Colonic mucosa (tissue), 4 donors: ENCODE measurements at regions not wholly inside any gene's neighbourhood (a gene's known extent, or its start where the extent isn't known, plus 50 kb on each side); places are given as distances from the start of the nearest gene placed in this dataset.

ENCODE experiments used
- DNase-seq: peaks from one replicate; pipeline ENCODE4 v3.0.0-alpha.2; 2020
- H3K27ac ChIP-seq: fragments of 200-600 bp; one replicate; pipeline ENCODE4 v1.8.0; 2021
- H3K27me3 ChIP-seq: fragments of 200-600 bp; one replicate; pipeline ENCODE4 v1.8.0; 2021
- H3K36me3 ChIP-seq: fragments of 200-600 bp; one replicate; pipeline ENCODE4 v1.8.0; 2021
- H3K4me1 ChIP-seq: fragments of 200-600 bp; one replicate; pipeline ENCODE4 v1.8.0; 2021; ENCODE audit warnings: mild to moderate bottlenecking
- H3K4me3 ChIP-seq: fragments of 200-600 bp; one replicate; pipeline ENCODE4 v1.8.0; 2021
- H3K9ac ChIP-seq, 2 donors: one replicate each; pipeline ENCODE4 v1.7.0; 2013; ENCODE audit warnings: control low read depth in 2 of 2, low read depth in 2 of 2, low read length in 2 of 2
- H3K9me3 ChIP-seq: fragments of 200-600 bp; one replicate; pipeline ENCODE4 v1.8.0; 2021
- CTCF ChIP-seq: fragments of 200-600 bp; IDR thresholded peaks from one replicate; pipeline ENCODE4 v1.8.0; 2022; ENCODE audit warnings: antibody characterized with exemption, mild to moderate bottlenecking
- intact Hi-C: fragments of 100-400 bp; cut with DNase I; formaldehyde crosslinking; loops from one replicate; pipeline ENCODE4 v1.14.1; 2022
- donor health status: healthy.
- donor health status: DM: no; HTN: no; CAD: no.
- donor health status: DM: no; HTN: no; CAD: no.

DNA sequence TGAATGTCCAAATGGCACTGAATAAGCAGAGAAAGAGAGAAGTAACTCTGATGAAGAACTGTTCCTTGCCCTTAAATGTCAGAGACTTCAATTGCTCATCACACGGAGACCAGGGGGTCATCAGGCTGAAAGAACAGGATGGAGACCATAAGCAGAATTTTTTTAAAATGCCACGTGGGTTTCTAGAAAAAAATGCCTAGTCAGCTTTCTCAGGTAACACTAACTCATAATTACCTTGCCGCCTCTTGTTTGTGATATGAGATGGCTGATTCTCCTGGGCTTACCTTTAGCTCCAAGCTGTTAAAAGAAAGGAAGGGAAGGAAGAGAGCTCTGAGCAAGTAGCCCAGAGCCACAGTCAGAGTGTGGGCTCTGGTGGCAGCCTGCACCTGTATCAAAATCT lies 372.0 kb downstream of the GPAM start:
- TF ChIP-seq CTCF = no peak
- no peak overlapping the region for H3K27ac ChIP-seq

GRCh38 chr10:111820471-111820870 lies 363.1 kb downstream of the GPAM start:
- intact Hi-C loops = no loop called here
- Histone ChIP-seq H3K9ac (no peak overlapping the region), H3K9me3 (no peaks in the 10 kb centered on the region)

More for the DNA sequence above, 372.0 kb downstream of the GPAM start:
- Histone ChIP-seq H3K4me3 (no peak overlapping the region), H3K36me3 (no peaks in the 10 kb centered on the region), H3K9ac (no peak overlapping the region), H3K4me1 (no peaks in the 10 kb centered on the region), H3K9me3 (no peaks in the 10 kb centered on the region), H3K27me3 (no peaks in the 10 kb centered on the region)
- intact Hi-C loops = no loop called here
- no peak for DNase-seq

DNA sequence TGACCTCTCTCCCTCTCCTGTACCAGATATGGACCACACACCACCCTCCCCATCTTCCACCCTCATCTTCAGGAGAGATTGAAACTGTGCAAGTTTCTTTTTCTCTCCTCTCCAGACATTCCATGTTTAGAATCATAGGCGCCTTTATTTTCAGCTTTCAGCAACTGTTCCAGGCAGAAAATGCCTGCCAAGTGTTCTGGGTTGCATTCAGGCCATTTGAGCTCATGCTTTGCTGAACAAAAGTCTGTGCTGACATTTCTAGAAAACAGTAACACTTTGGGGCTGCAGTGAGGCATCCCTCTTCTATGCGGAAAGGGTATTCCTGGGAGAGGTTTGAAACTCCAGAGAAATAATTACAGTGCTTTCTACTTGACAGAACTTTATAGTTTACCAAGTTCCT lies 361.7 kb downstream of the GPAM start:
- Histone ChIP-seq H3K4me3 (no peak overlapping the region), H3K27ac (no peak overlapping the region), H3K4me1 (no peaks in the 10 kb centered on the region), H3K9ac (no peak overlapping the region), H3K9me3 (no peaks in the 10 kb centered on the region), H3K36me3 (no peaks in the 10 kb centered on the region), H3K27me3 (no peaks in the 10 kb centered on the region)
- TF ChIP-seq CTCF = no peak
- intact Hi-C loops = no loop called here
- no peak for DNase-seq

More at GRCh38 chr10:111820471-111820870, 363.1 kb downstream of the GPAM start:
- Histone ChIP-seq H3K4me3 (no peak overlapping the region), H3K27ac (no peak overlapping the region), H3K36me3 (no peaks in the 10 kb centered on the region), H3K27me3 (no peaks in the 10 kb centered on the region), H3K4me1 (no peaks in the 10 kb centered on the region)
- TF ChIP-seq CTCF = no peak
- no peak for DNase-seq

- H3K27ac ChIP-seq = no peak overlapping the region
- no peaks in the 10 kb centered on the region for H3K27me3 ChIP-seq
- H3K9me3 ChIP-seq = no peaks in the 10 kb centered on the region
- H3K4me3 ChIP-seq = no peak overlapping the region
- TF ChIP-seq CTCF = no peak
- H3K9ac ChIP-seq = no peak overlapping the region
- no peaks in the 10 kb centered on the region for H3K4me1 ChIP-seq
- intact Hi-C loops = no loop called here
- no peak for DNase-seq
- no peaks in the 10 kb centered on the region for H3K36me3 ChIP-seq
Observed at GRCh38 chr10:111822661-111823060, 360.9 kb downstream of the GPAM start.

- DNase-seq = no peak
- intact Hi-C loops = no loop called here
Observed at GRCh38 chr10:111824128-111824527, 359.4 kb downstream of the GPAM start.

More at GRCh38 chr10:111824128-111824527, 359.4 kb downstream of the GPAM start:
- H3K27ac ChIP-seq = no peak overlapping the region
- H3K4me1 ChIP-seq = no peaks in the 10 kb centered on the region
- no peak overlapping the region for H3K9ac ChIP-seq
- H3K27me3 ChIP-seq = no peaks in the 10 kb centered on the region
- TF ChIP-seq CTCF = no peak
- no peak overlapping the region for H3K4me3 ChIP-seq
- H3K9me3 ChIP-seq = no peaks in the 10 kb centered on the region
- no peaks in the 10 kb centered on the region for H3K36me3 ChIP-seq
